IgD-negative memory B cell (primary cell): ENCODE measurements at regions not wholly inside any gene's neighbourhood (a gene's known extent, or its start where the extent isn't known, plus 50 kb on each side); places are given as distances from the start of the nearest gene placed in this dataset.

ENCODE experiments used
- H3K27ac Mint-ChIP-seq, 3 donors: one replicate each; pipeline ENCODE4 v1.8.0; 2020 to 2022; ENCODE audit warnings: mild to moderate bottlenecking in 3 of 3, mixed read lengths in 3 of 3, moderate library complexity in 1 of 3
- H3K27me3 Mint-ChIP-seq: one replicate; pipeline ENCODE4 v1.8.0; 2021; ENCODE audit warnings: mixed read lengths
- H3K36me3 Mint-ChIP-seq: one replicate; pipeline ENCODE4 v1.8.0; 2020; ENCODE audit warnings: mild to moderate bottlenecking, mixed read lengths
- H3K4me1 Mint-ChIP-seq, 3 donors: one replicate each; pipeline ENCODE4 v1.8.0; 2020 to 2022; ENCODE audit warnings: mixed read lengths in 3 of 3, mild to moderate bottlenecking in 1 of 3
- H3K4me3 Mint-ChIP-seq, 4 donors: one replicate each; pipeline ENCODE4 v1.8.0; 2020 to 2022; ENCODE audit warnings: mild to moderate bottlenecking in 4 of 4, mixed read lengths in 4 of 4, moderate library complexity in 3 of 4
- H3K9me3 Mint-ChIP-seq, 3 donors: one replicate each; pipeline ENCODE4 v1.8.0; 2020 to 2021; ENCODE audit warnings: mixed read lengths in 3 of 3, mild to moderate bottlenecking in 1 of 3

GRCh38 chr3:64816355-64816754 lies 128.6 kb upstream of the ADAMTS9 start:
- no peaks in the 10 kb centered on the region for H3K36me3 Mint-ChIP-seq
- no peak overlapping the region for H3K27ac Mint-ChIP-seq

GRCh38 chr3:64815789-64816188 lies 128.0 kb upstream of the ADAMTS9 start:
- Mint-ChIP-seq H3K27me3 (no peaks in the 10 kb centered on the region), H3K27ac (no peak overlapping the region), H3K4me1 (no peaks in the 10 kb centered on the region), H3K9me3 (peaks cover 0 to 8% (median 5%) of the 10 kb centered on the region in 3 donors), H3K4me3 (no peak overlapping the region), H3K36me3 (no peaks in the 10 kb centered on the region)

More at GRCh38 chr3:64816355-64816754, 128.6 kb upstream of the ADAMTS9 start:
- Mint-ChIP-seq H3K4me1 (no peaks in the 10 kb centered on the region), H3K9me3 (peaks cover 0 to 8% (median 5%) of the 10 kb centered on the region in 3 donors), H3K4me3 (no peak overlapping the region), H3K27me3 (no peaks in the 10 kb centered on the region)

- Mint-ChIP-seq H3K36me3 (no peaks in the 10 kb centered on the region), H3K9me3 (peaks cover 0 to 8% (median 5%) of the 10 kb centered on the region in 3 donors), H3K27ac (no peak overlapping the region), H3K27me3 (no peaks in the 10 kb centered on the region), H3K4me1 (no peaks in the 10 kb centered on the region), H3K4me3 (no peak overlapping the region)
Measured at GRCh38 chr3:64815195-64815631, 127.4 kb upstream of the ADAMTS9 start.

- H3K27ac Mint-ChIP-seq, result no peak overlapping the region
- H3K9me3 Mint-ChIP-seq, result peaks cover 0 to 8% (median 5%) of the 10 kb centered on the region in 3 donors
- H3K36me3 Mint-ChIP-seq, result no peaks in the 10 kb centered on the region
- no peaks in the 10 kb centered on the region for H3K4me1 Mint-ChIP-seq
- H3K4me3 Mint-ChIP-seq, result no peak overlapping the region
- no peaks in the 10 kb centered on the region for H3K27me3 Mint-ChIP-seq
Measured at GRCh38 chr3:64814351-64814750, 126.6 kb upstream of the ADAMTS9 start.

GRCh38 chr3:64813326-64813725 lies 125.5 kb upstream of the ADAMTS9 start:
- Mint-ChIP-seq H3K4me1 (no peaks in the 10 kb centered on the region), H3K27ac (no peak overlapping the region), H3K4me3 (no peak overlapping the region), H3K9me3 (peaks cover 0 to 8% (median 5%) of the 10 kb centered on the region in 3 donors), H3K27me3 (no peaks in the 10 kb centered on the region), H3K36me3 (no peaks in the 10 kb centered on the region)

GRCh38 chr3:64809086-64809485 lies 121.3 kb upstream of the ADAMTS9 start:
- H3K9me3 Mint-ChIP-seq, result peaks cover 0 to 5% (median 4%) of the 10 kb centered on the region in 3 donors
- H3K4me3 Mint-ChIP-seq, result no peak overlapping the region
- no peaks in the 10 kb centered on the region for H3K36me3 Mint-ChIP-seq
- no peaks in the 10 kb centered on the region for H3K4me1 Mint-ChIP-seq
- H3K27me3 Mint-ChIP-seq, result no peaks in the 10 kb centered on the region
- H3K27ac Mint-ChIP-seq, result no peak overlapping the region

- H3K27ac Mint-ChIP-seq, result no peak overlapping the region
- peaks cover 0 to 5% (median 4%) of the 10 kb centered on the region in 3 donors for H3K9me3 Mint-ChIP-seq
- H3K27me3 Mint-ChIP-seq, result no peaks in the 10 kb centered on the region
- no peaks in the 10 kb centered on the region for H3K36me3 Mint-ChIP-seq
- no peaks in the 10 kb centered on the region for H3K4me1 Mint-ChIP-seq
- H3K4me3 Mint-ChIP-seq, result no peak overlapping the region
Measured at GRCh38 chr3:64808061-64808460, 120.3 kb upstream of the ADAMTS9 start.

GRCh38 chr3:64806668-64807605 lies 119.1 kb upstream of the ADAMTS9 start:
- no peak overlapping the region for H3K4me3 Mint-ChIP-seq
- H3K4me1 Mint-ChIP-seq, result no peaks in the 10 kb centered on the region
- no peak overlapping the region for H3K27ac Mint-ChIP-seq
- no peaks in the 10 kb centered on the region for H3K27me3 Mint-ChIP-seq
- H3K36me3 Mint-ChIP-seq, result no peaks in the 10 kb centered on the region
- H3K9me3 Mint-ChIP-seq, result no peaks in the 10 kb centered on the region

- H3K4me3 Mint-ChIP-seq, result no peak overlapping the region
- H3K27ac Mint-ChIP-seq, result no peak overlapping the region
- no peaks in the 10 kb centered on the region for H3K9me3 Mint-ChIP-seq
- no peaks in the 10 kb centered on the region for H3K36me3 Mint-ChIP-seq
- no peaks in the 10 kb centered on the region for H3K27me3 Mint-ChIP-seq
- H3K4me1 Mint-ChIP-seq, result no peaks in the 10 kb centered on the region
Measured at GRCh38 chr3:64805978-64806377, 118.2 kb upstream of the ADAMTS9 start.

GRCh38 chr3:64805248-64805647 lies 117.4 kb upstream of the ADAMTS9 start:
- Mint-ChIP-seq H3K9me3 (no peaks in the 10 kb centered on the region), H3K4me1 (no peaks in the 10 kb centered on the region), H3K36me3 (no peaks in the 10 kb centered on the region), H3K4me3 (no peak overlapping the region), H3K27ac (no peak overlapping the region), H3K27me3 (no peaks in the 10 kb centered on the region)

- Mint-ChIP-seq H3K4me1 (no peaks in the 10 kb centered on the region), H3K9me3 (no peaks in the 10 kb centered on the region), H3K4me3 (no peak overlapping the region), H3K27me3 (no peaks in the 10 kb centered on the region), H3K27ac (no peak overlapping the region), H3K36me3 (no peaks in the 10 kb centered on the region)
Measured at GRCh38 chr3:64803469-64803868, 115.7 kb upstream of the ADAMTS9 start.

- Mint-ChIP-seq H3K27ac (no peak overlapping the region), H3K36me3 (peaks cover 2% of the 10 kb centered on the region)
Measured at GRCh38 chr3:64802460-64802859, 114.7 kb upstream of the ADAMTS9 start.

GRCh38 chr3:64801856-64802255 lies 114.1 kb upstream of the ADAMTS9 start:
- Mint-ChIP-seq H3K9me3 (no peaks in the 10 kb centered on the region), H3K4me1 (no peaks in the 10 kb centered on the region), H3K36me3 (peaks cover 2% of the 10 kb centered on the region), H3K27ac (no peak overlapping the region), H3K27me3 (no peaks in the 10 kb centered on the region), H3K4me3 (no peak overlapping the region)

More at GRCh38 chr3:64802460-64802859, 114.7 kb upstream of the ADAMTS9 start:
- Mint-ChIP-seq H3K27me3 (no peaks in the 10 kb centered on the region), H3K4me3 (no peak overlapping the region), H3K9me3 (no peaks in the 10 kb centered on the region), H3K4me1 (no peaks in the 10 kb centered on the region)

GRCh38 chr3:64799606-64800005 lies 111.8 kb upstream of the ADAMTS9 start:
- Mint-ChIP-seq H3K27ac (no peak overlapping the region), H3K27me3 (no peaks in the 10 kb centered on the region), H3K4me1 (no peaks in the 10 kb centered on the region), H3K9me3 (no peaks in the 10 kb centered on the region), H3K4me3 (no peak overlapping the region), H3K36me3 (peaks cover 2% of the 10 kb centered on the region)

GRCh38 chr3:64798316-64798715 lies 110.5 kb upstream of the ADAMTS9 start:
- no peaks in the 10 kb centered on the region for H3K9me3 Mint-ChIP-seq
- peaks cover 2% of the 10 kb centered on the region for H3K36me3 Mint-ChIP-seq
- H3K27ac Mint-ChIP-seq, result no peak overlapping the region
- no peak overlapping the region for H3K4me3 Mint-ChIP-seq
- H3K4me1 Mint-ChIP-seq, result no peaks in the 10 kb centered on the region
- no peaks in the 10 kb centered on the region for H3K27me3 Mint-ChIP-seq
